ENCODE measurements at regions not wholly inside any gene's neighbourhood (a gene's known extent, or its start where the extent isn't known, plus 50 kb on each side); places are given as distances from the start of the nearest gene placed in this dataset.

DNA sequence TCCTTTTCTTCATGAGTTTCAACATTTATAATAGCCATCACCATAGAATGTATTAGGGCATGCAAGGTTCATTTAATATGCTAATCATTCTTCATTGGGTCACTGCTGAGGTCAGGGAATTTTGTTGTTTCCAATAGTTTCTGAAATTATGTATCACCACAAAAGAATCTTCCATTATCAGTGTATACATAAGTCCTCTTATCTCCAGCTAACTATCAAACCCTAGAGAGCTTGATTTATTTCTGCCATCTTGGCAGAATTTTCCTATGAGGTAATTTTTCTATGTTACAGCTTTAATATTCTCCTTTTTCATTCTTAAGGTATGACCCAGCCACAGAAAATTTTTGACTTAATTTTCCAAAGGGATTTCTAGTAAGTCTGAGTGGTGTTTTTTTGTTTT is 415.0 kb upstream of the SLITRK1 start:
- no peak for DNase-seq (ENCODE audit: low read depth)

- no peak for DNase-seq (ENCODE audit: low read depth)
Observed at GRCh38 chr13:84296401-84296800, 414.1 kb upstream of the SLITRK1 start.

DNA sequence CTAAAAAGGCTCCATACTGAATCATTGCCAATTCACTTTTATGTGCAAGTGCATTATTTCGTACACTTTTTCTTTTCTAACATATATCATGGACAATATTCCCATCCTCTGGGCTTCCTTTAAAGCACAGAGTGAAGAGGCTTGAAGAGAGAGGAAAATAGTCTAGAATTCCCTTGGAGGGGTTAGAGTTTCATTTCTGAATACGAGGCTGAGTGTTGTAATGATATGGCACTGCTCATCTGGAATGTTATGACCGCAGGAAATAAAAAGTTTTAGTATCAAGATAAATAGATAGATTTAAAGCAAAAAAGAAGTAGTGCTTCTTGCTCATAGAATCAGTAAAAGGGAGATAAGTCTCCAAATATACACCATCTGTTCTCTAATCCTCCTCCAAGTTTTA is 412.3 kb upstream of the SLITRK1 start:
- no peak for DNase-seq (ENCODE audit: low read depth)

DNA sequence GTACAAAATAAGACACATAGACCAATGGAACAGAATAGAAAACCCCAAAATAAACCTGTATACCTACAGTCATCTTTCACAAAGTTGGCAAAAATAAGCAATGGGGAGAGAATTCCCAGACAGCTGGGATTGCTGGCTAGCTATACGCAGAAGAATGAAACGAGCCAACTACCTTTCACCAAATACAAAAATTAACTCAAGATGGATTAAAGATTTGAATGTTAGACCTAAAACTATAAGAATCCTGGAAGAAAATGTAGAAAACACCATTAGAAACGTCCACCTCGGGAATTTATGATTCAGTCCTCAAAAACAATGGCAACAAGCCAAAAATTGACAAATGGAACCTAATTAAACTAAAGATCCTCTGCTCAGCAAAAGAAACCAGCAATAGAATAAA is 408.1 kb upstream of the SLITRK1 start:
- no peak for DNase-seq (ENCODE audit: low read depth)

GRCh38 chr13:84279166-84279565 is 396.9 kb upstream of the SLITRK1 start:
- DNase-seq (ENCODE audit: low read depth), result no peak

DNA sequence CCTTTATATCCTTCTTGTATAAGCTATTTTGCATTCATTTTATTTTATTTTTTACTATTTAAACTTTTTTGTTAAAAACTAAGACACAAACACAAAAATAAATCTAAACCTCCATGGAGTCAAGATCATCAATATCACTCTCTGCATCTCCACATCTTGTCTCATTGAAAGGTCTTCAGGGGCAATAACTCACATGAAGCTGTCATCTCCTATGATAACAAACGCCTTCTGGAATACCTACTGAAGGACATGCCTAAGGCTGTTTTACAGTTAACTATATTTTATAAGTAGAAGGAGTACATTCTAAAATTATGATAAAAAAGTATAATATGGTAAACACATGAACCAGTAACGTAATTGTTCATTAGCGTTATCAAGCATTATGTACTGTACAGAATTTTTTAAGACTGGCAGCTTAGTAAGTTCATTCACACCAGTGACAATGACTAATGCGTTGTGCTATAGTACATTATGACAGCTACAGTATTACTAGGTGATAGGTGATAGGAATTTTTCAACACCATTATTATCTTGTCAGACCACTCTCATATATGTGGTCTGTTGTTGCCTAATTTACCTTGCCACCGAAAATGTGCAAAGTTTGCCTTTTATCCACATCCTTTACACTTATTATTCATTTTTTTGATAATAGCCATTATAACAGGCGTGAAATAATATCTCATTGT is 390.7 kb upstream of the SLITRK1 start:
- no peak for DNase-seq (ENCODE audit: low read depth)

- DNase-seq (ENCODE audit: low read depth), result no peak
Observed at GRCh38 chr13:84265257-84265764, 383.0 kb upstream of the SLITRK1 start.

DNA sequence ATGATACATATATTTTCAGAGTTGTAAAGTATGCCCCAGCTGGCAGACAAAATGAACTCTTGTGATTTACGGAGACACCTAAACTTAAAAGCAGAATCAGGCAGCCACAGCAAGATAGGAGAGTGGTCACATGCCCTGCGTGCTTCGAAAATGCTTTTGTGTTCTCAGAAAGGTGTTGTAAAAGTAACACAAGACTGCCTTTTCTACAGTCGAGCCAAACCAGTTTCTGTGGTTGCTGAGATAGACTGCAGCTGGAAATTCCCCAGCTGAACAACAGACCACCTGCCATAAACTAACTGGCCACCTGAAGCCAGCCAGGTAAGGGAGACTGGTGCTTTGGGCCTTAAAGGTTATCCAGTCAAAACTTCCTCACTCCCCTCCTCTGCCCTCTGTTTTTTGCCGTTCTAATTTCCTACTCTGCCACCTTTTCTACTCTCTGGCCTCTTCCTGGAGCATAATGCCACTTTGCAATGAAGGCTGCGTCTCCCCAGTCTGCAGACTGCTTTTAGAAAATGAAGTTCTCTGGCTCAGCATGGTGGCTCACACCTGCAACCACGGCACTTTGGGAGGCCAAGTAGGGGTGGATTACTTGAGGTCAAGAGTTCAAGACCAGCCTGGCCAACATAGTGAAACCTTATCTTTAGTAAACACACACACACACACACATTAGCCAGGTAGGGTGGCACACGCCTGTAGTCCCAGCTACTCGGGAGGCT is 381.2 kb upstream of the SLITRK1 start:
- DNase-seq (ENCODE audit: low read depth), result no peak

DNA sequence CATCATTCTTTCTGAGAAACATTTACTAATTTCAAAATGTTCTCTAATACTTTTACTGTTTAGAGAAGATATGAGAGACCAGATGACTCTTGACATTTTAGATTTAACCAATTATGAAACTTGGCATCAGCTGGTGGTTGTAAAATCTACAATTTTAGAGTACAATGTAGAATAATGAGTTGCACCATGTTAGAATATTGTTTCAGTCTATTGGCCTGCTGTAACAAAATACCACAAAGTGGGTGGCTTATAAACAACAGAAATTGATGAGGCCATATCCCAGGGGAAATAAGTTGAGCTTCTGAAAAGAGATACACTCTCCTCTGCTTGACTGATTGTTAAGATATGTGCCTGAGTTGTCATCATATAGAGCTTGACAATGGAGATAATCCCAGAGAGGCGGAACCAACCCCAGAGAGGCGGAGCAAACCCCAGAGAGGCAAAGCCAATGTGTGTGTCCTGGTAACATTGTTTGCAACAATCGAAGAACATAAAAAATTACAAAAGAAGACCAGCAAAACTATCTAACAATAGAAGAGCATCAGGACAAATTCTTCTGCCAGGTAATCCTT is 373.0 kb upstream of the SLITRK1 start:
- DNase-seq (ENCODE audit: low read depth), result no peak

DNA sequence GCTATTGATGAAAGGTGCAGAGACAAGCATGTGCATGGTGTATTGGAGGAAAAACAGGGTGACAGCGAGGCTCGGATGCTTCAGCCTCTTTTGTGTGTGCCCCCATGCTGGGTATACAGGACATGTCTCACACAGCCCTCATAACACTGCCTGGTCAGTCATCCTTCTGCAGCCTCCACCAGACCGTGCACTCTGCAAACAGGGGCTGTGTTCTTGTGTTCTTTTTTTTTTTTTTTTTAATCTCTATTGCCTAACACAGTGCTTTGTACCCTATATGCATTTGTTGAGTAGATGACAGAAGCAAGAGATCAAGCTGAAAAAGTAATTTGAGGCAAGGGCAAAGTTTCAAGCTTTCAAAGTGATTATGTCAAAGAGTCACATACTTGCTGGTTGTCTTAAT is 367.2 kb upstream of the SLITRK1 start:
- no peak for DNase-seq (ENCODE audit: low read depth)

DNA sequence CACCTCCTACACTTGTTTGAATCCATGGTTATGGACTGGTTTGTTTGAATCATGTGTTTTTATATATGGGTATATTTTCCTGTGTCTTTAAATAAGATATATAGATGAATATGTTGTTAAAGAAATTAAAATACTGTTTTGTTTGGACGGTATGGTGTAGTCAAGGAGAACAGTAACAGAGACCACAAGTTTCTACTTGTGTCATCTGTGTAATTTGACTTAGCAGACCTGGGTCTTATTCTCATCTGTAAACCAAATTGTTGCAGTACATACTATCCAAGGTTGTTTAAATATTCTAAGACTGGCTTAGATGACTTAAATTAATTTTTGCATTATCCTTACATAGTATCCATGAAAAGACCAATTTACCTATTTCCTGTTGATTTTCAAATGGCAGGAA is 361.1 kb upstream of the SLITRK1 start:
- no peak for DNase-seq (ENCODE audit: low read depth)

GRCh38 chr13:84239032-84239431 is 356.8 kb upstream of the SLITRK1 start:
- DNase-seq (ENCODE audit: low read depth), result no peak

DNA sequence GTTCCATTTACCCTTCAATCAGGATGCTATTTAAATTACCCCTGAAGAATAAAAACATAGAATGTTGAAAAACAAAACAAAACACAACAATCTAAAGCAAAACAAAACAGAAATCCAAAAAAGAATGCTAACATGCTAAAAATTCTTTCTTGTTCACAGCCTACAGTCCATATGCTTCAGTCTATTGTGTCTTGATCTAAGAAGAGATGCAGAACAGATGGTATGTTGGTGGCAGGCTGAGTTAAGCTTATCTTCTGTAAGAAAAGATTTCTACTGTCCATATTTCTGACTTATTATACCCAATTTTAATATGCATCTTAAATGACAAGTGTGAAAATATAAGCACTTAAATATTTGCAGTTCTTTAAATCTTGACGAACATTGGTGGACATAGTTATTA is 356.1 kb upstream of the SLITRK1 start:
- no peak for DNase-seq (ENCODE audit: low read depth)

- DNase-seq (ENCODE audit: low read depth), result no peak
Observed at GRCh38 chr13:84237143-84237542, 354.9 kb upstream of the SLITRK1 start.

DNA sequence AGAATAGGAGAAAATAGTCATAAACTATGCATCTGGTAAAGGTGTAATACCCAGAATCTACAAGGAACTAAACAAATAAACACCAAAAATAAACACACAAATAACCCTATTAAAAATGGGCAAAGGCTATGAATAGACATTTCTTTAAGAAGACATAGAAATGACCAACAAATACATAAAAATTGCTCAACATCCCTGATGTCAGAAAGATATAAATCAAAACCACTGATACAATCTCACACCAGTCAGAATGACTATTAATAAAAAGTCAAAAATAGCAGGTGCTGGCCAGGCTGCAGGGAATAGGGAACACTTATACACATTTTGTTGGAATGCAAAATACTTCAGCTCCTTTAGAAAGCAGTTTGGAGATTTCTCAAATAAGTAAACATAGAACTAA is 352.1 kb upstream of the SLITRK1 start:
- no peak for DNase-seq (ENCODE audit: low read depth)

DNA sequence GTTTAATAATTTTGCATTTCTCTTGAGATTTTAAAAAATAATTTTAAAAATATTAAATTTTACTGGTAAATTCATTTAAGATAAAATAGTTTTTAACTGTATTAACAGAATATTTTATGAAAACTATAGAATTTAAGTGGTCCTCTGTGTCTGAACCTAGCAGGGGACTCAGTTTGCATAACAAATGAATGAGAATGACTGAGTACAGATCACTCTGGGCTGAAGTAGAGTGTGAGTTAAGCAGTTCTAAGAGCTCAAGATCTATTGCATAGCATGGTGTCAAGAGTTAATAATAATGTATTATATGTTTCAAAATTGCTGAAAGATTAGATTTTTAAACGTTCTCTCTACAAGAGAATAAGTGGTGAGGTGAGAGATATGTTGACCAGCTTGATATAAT is 348.3 kb upstream of the SLITRK1 start:
- no peak for DNase-seq (ENCODE audit: low read depth)

GRCh38 chr13:84211048-84211447 is 328.8 kb upstream of the SLITRK1 start:
- no peak for DNase-seq (ENCODE audit: low read depth)

DNA sequence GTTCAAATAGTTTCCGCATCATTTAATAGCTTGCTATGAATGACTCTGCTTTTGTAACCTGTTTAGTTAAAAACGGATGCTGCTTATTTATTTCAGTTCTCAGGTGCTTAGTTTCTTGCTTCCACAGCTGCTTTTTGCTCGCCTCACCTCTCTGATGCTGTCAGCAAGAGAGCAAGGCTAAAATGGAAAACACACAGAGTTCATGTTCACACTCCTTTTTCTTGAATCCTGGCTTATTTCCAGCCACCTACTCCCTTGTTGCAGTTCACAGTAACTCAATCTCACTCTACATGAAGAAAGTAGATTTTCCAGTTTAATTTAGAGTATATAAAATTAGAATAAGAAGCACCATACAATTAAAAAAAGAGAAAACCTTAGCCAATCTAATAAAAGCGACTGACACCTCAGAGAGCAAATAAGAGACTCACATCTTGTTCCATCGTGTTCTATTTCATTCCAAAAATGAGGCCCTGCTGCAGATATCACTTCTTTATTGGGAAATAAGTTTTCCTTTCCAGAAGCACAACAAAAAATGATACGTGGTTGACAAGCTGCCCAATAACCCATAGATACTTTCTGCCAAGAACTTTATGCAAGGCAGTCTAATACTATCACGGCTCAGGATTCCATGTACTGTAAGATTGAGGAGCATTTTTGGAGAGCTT is 326.1 kb upstream of the SLITRK1 start:
- no peak for DNase-seq (ENCODE audit: low read depth)

GRCh38 chr13:84207509-84207908 is 325.2 kb upstream of the SLITRK1 start:
- no peak for DNase-seq (ENCODE audit: low read depth)

GRCh38 chr13:84200971-84201370 is 318.7 kb upstream of the SLITRK1 start:
- no peak for DNase-seq (ENCODE audit: low read depth)

GRCh38 chr13:84192125-84192524 is 309.9 kb upstream of the SLITRK1 start:
- DNase-seq (ENCODE audit: low read depth), result peak; percentile 64

DNA sequence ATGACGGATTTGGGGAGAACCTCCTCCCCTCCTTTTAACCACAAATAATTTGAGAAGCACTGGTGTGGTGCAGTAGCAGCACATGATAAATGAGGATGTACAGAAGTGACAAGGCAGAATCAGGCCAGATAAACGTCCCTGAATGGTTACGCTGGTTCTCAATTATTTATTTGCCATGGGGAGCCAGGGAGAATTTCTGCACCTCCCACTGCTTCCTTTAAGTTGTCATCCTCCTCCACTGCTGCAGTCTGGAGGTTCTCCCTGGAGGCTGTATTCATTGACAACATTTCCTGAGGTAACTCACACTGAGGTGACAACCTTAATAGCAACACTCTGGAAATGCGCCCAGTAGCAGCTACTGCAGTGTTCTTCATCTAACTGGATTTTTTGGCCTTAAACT is 308.9 kb upstream of the SLITRK1 start:
- no peak for DNase-seq (ENCODE audit: low read depth)

- DNase-seq (ENCODE audit: low read depth), result no peak
Observed at GRCh38 chr13:84187626-84188025, 305.4 kb upstream of the SLITRK1 start.

All from HS-5 (cell line).